ENCODE measurements at regions not wholly inside any gene's neighbourhood (a gene's known extent, or its start where the extent isn't known, plus 50 kb on each side); places are given as distances from the start of the nearest gene placed in this dataset.
"Not testable (repeated sequence)": the region's sequence is repeated elsewhere in the genome, so short reads cannot be mapped to it uniquely, and the experiment has no call there.

GRCh38 chr12:83753205-83753604 lies 1066.5 kb downstream of the TMTC2 start:
- no peak for DNase-seq
- WGBS, 2 donors: 66% methylated on average over 3 of the region's 3 CpGs
- TF ChIP-seq CTCF (IDR thresholded peaks at IDR 0.05) (no peak), POLR2A (IDR thresholded peaks at IDR 0.05) (no peak)
- Histone ChIP-seq H3K27me3 (no peaks in the 10 kb centered on the region), H3K27ac (no peak overlapping the region), H3K4me3 (no peak overlapping the region), H3K36me3 (ENCODE audit: low read depth, missing control alignments) (no peaks in the 10 kb centered on the region), H3K4me1 (no peaks in the 10 kb centered on the region), H3K9me3 (no peaks in the 10 kb centered on the region)
- intact Hi-C loops (cut with DNase I; ENCODE audit: low total_unique reads): no loop called here

- Histone ChIP-seq H3K9me3 (no peaks in the 10 kb centered on the region), H3K4me1 (no peaks in the 10 kb centered on the region), H3K4me3 (no peak overlapping the region), H3K36me3 (ENCODE audit: low read depth, missing control alignments) (no peaks in the 10 kb centered on the region), H3K27ac (no peak overlapping the region), H3K27me3 (no peaks in the 10 kb centered on the region)
- TF ChIP-seq POLR2A (IDR thresholded peaks at IDR 0.05) (no peak), CTCF (IDR thresholded peaks at IDR 0.05) (no peak)
- WGBS, 2 donors: 61 to 73% methylated on average over 3 of the region's 3 CpGs
- DNase-seq: no peak
- intact Hi-C loops (cut with DNase I; ENCODE audit: low total_unique reads): no loop called here
Observed at GRCh38 chr12:83739607-83740006, 1052.9 kb downstream of the TMTC2 start.

- no peaks in the 10 kb centered on the region for H3K4me1 ChIP-seq
- no peaks in the 10 kb centered on the region for H3K27me3 ChIP-seq
- TF ChIP-seq POLR2A (IDR thresholded peaks at IDR 0.05): no peak
- TF ChIP-seq CTCF (IDR thresholded peaks at IDR 0.05): no peak
- H3K36me3 ChIP-seq (ENCODE audit: low read depth, missing control alignments): no peaks in the 10 kb centered on the region
- no peaks in the 10 kb centered on the region for H3K9me3 ChIP-seq
- DNase-seq: no peak
- no peak overlapping the region for H3K4me3 ChIP-seq
- H3K27ac ChIP-seq: no peak overlapping the region
- intact Hi-C loops (cut with DNase I; ENCODE audit: low total_unique reads): no loop called here
- 87 to 90% methylated on average over 3 of the region's 3 CpGs for WGBS, 2 donors
Observed at GRCh38 chr12:83710851-83711250, 1024.1 kb downstream of the TMTC2 start.

GRCh38 chr12:83709899-83710298 lies 1023.2 kb downstream of the TMTC2 start:
- Histone ChIP-seq H3K27ac (no peak overlapping the region), H3K27me3 (no peaks in the 10 kb centered on the region), H3K9me3 (no peaks in the 10 kb centered on the region), H3K4me1 (no peaks in the 10 kb centered on the region), H3K4me3 (no peak overlapping the region), H3K36me3 (ENCODE audit: low read depth, missing control alignments) (no peaks in the 10 kb centered on the region)
- DNase-seq: no peak
- intact Hi-C loops (cut with DNase I; ENCODE audit: low total_unique reads): no loop called here
- no peak for TF ChIP-seq POLR2A (IDR thresholded peaks at IDR 0.05)
- no peak for TF ChIP-seq CTCF (IDR thresholded peaks at IDR 0.05)

GRCh38 chr12:83700838-83701237 lies 1014.1 kb downstream of the TMTC2 start:
- intact Hi-C loops (cut with DNase I; ENCODE audit: low total_unique reads): no loop called here
- Histone ChIP-seq H3K27ac (no peak overlapping the region), H3K4me1 (no peaks in the 10 kb centered on the region), H3K27me3 (no peaks in the 10 kb centered on the region), H3K9me3 (no peaks in the 10 kb centered on the region), H3K4me3 (no peak overlapping the region), H3K36me3 (ENCODE audit: low read depth, missing control alignments) (no peaks in the 10 kb centered on the region)
- TF ChIP-seq POLR2A (IDR thresholded peaks at IDR 0.05): no peak
- 64 to 77% methylated on average over 2 of the region's 2 CpGs for WGBS, 2 donors
- DNase-seq: no peak

GRCh38 chr12:83696311-83696710 lies 1009.6 kb downstream of the TMTC2 start:
- H3K27ac ChIP-seq; DNase-seq; intact Hi-C loops (cut with DNase I; ENCODE audit: low total_unique reads); H3K4me1 ChIP-seq; H3K4me3 ChIP-seq; H3K36me3 ChIP-seq (ENCODE audit: low read depth, missing control alignments); H3K9me3 ChIP-seq; H3K27me3 ChIP-seq: not testable (repeated sequence)
- 71 to 89% methylated on average over 4 to 10 of the region's 13 CpGs for WGBS, 2 donors
